Right lobe of liver (tissue), 4 donors: ENCODE measurements at regions not wholly inside any gene's neighbourhood (a gene's known extent, or its start where the extent isn't known, plus 50 kb on each side); places are given as distances from the start of the nearest gene placed in this dataset.

ENCODE experiments used
- POLR2A ChIP-seq: fragments of 450-650 bp; IDR thresholded peaks from one replicate; pipeline ENCODE4 v1.6.1; 2017; ENCODE audit warnings: antibody characterized with exemption, mild to moderate bottlenecking
- TF ChIP-seq, protein P1 (sequence below), 4 donors: fragments of 200-600 bp in 3 of 4; fragments of 450-650 bp in 1 of 4; IDR thresholded peaks; one replicate each; pipeline versions ENCODE4 v1.5.1 to v1.8.0; 2016 to 2022; ENCODE audit warnings: antibody characterized with exemption in 4 of 4, mild to moderate bottlenecking in 2 of 4
- donor health status: DM: no; HTN: no; CAD: no.
- donor health status: DM: no; HTN: no; CAD: no.
- donor health status: DM: no; HTN: yes; CAD: no.

DNA sequence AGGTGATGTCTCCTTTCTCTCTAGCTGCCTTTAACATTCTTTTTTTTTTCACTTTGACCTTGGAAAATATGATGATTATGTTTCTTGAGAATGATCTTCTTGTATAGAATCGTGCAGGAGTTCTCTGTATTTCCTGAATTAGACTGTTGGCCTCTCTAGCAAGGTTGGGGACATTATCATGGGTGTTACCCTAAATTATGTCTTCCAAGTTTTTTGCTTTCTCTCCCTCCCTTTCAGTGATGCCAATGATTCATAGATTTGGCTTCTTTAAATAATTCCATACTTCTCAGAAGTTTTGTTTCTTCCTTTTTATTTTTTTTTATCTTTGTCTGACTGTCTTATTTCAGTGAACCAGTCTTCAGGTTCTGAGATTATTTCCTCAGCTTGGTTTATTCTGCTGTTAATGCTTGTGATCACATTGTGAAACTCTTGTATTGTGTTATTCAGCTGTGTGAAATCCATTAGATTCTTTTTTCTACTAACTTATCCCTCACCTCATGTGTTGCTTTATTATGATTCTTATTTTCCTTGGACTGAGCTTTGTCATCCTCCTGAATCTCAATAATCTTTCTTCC, 268.4 kb upstream of the NRIP1 start:
- TF ChIP-seq, protein P1, sequence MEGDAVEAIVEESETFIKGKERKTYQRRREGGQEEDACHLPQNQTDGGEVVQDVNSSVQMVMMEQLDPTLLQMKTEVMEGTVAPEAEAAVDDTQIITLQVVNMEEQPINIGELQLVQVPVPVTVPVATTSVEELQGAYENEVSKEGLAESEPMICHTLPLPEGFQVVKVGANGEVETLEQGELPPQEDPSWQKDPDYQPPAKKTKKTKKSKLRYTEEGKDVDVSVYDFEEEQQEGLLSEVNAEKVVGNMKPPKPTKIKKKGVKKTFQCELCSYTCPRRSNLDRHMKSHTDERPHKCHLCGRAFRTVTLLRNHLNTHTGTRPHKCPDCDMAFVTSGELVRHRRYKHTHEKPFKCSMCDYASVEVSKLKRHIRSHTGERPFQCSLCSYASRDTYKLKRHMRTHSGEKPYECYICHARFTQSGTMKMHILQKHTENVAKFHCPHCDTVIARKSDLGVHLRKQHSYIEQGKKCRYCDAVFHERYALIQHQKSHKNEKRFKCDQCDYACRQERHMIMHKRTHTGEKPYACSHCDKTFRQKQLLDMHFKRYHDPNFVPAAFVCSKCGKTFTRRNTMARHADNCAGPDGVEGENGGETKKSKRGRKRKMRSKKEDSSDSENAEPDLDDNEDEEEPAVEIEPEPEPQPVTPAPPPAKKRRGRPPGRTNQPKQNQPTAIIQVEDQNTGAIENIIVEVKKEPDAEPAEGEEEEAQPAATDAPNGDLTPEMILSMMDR (IDR thresholded peaks at IDR 0.05), result no peak
- no peak for TF ChIP-seq POLR2A
